Endothelial cell of umbilical vein (primary cell): ENCODE measurements at regions not wholly inside any gene's neighbourhood (a gene's known extent, or its start where the extent isn't known, plus 50 kb on each side); places are given as distances from the start of the nearest gene placed in this dataset.

Source experiments
- BruUV-seq: library from RNA; stranded (reverse); fragments of 400-500 nt; replicated peaks from 2 replicates; lab custom pipeline; 2021; lab: Mats Ljungman, UMichigan
- CTCF ChIA-PET: fragments of 300-600, 350-600 bp; sonication (Branson Sonifier 250); formaldehyde crosslinking; loops from one replicate; lab custom pipeline; 2021; ENCODE audit warnings: antibody characterized with exemption, inconsistent platforms; lab: Charles Lee
- POLR2A ChIA-PET: fragments of 300-600, 350-600 bp; sonication (Branson Sonifier 250); formaldehyde crosslinking; loops from one replicate; lab custom pipeline; 2021; ENCODE audit warnings: antibody characterized with exemption, inconsistent platforms; lab: Charles Lee
- DNase-seq: peaks from one replicate; pipeline ENCODE4 v3.0.0-alpha.2; 2011; ENCODE audit warnings: low read depth, low spot score
- FAIRE-seq: peaks from 2 replicates; lab custom pipeline; 2011; peaks lifted over from hg19 to GRCh38; lab: Jason Lieb, UNC
- H2AFZ ChIP-seq: 2 replicates; pipeline ENCODE4 v1.6.0; 2012; ENCODE audit warnings: low read depth, low read length, control low read depth, inconsistent platforms
- H3K27ac ChIP-seq: 2 replicates; pipeline ENCODE4 v1.5.1; 2011; ENCODE audit warnings: low read depth, mild to moderate bottlenecking, control low read depth, low read length, moderate library complexity; ENCODE audit not compliant: insufficient read depth
- H3K27me3 ChIP-seq, 2 experiments: 2 replicates each; pipeline versions ENCODE4 v1.6.0 to v1.6.1; 2011; ENCODE audit warnings: low read length in 2 of 2, mixed read lengths in 1 of 2; ENCODE audit not compliant: control insufficient read depth in 2 of 2, insufficient read depth in 2 of 2
- H3K36me3 ChIP-seq, 2 experiments: 2 replicates in 1 of 2; 3 replicates in 1 of 2; pipeline ENCODE4 v1.5.1; 2011; ENCODE audit warnings: low read length in 2 of 2, mild to moderate bottlenecking in 1 of 2, moderate library complexity in 1 of 2; ENCODE audit not compliant: control insufficient read depth in 2 of 2, insufficient read depth in 2 of 2; ENCODE audit errors: extremely low read depth in 1 of 2
- H3K4me1 ChIP-seq: 3 replicates; pipeline ENCODE4 v1.5.1; 2011; ENCODE audit warnings: mild to moderate bottlenecking, low read length; ENCODE audit not compliant: control insufficient read depth, insufficient read depth; ENCODE audit errors: extremely low read depth
- H3K4me2 ChIP-seq: 2 replicates; pipeline ENCODE4 v1.6.1; 2011; ENCODE audit warnings: low read length, control low read depth, mixed read lengths; ENCODE audit not compliant: insufficient read depth
- H3K4me3 ChIP-seq, 3 experiments: fragments of 200-600 bp in 1 of 3; sonication (generic), shearing (Covaris generic) in 1 of 3; replicated peaks in 1 of 3; 2 replicates each; pipeline ENCODE4 v1.5.1; 2011 to 2016; ENCODE audit warnings: control low read depth in 3 of 3, low read length in 3 of 3, mild to moderate bottlenecking in 2 of 3, inconsistent platforms in 1 of 3, low read depth in 1 of 3, moderate library complexity in 1 of 3; ENCODE audit not compliant: insufficient read depth in 1 of 3
- H3K79me2 ChIP-seq: 2 replicates; pipeline ENCODE4 v1.6.0; 2012; ENCODE audit warnings: low read length, inconsistent platforms; ENCODE audit not compliant: control insufficient read depth, insufficient read depth
- H3K9ac ChIP-seq: replicated peaks from 2 replicates; pipeline ENCODE3; 2011; ENCODE audit warnings: low read length, control low read depth; ENCODE audit not compliant: insufficient read depth; ENCODE audit errors: extremely low read depth
- H3K9me1 ChIP-seq: replicated peaks from 3 replicates; pipeline ENCODE4 v1.6.0; 2011; ENCODE audit warnings: mild to moderate bottlenecking, low read length; ENCODE audit not compliant: control insufficient read depth, insufficient read depth; ENCODE audit errors: extremely low read depth
- H3K9me3 ChIP-seq: replicated peaks from 2 replicates; pipeline ENCODE4 v1.5.1; 2012; ENCODE audit warnings: low read length, inconsistent platforms; ENCODE audit not compliant: control insufficient read depth, insufficient read depth
- H4K20me1 ChIP-seq: replicated peaks from 2 replicates; pipeline ENCODE3; 2011; ENCODE audit warnings: mild to moderate bottlenecking, low read length; ENCODE audit not compliant: control insufficient read depth, insufficient read depth; ENCODE audit errors: extremely low read depth
- EZH2 ChIP-seq: IDR thresholded peaks from 2 replicates; pipeline ENCODE4 v1.6.1; 2012; ENCODE audit warnings: borderline replicate concordance, low read depth, mild to moderate bottlenecking, moderate library complexity, low read length, inconsistent platforms; ENCODE audit not compliant: severe bottlenecking
- FOS ChIP-seq: IDR thresholded peaks from 2 replicates; pipeline ENCODE4 v1.6.1; 2011; ENCODE audit warnings: mild to moderate bottlenecking, low read length, moderate library complexity, borderline replicate concordance; ENCODE audit not compliant: insufficient read depth
- GATA2 ChIP-seq: IDR thresholded peaks from 2 replicates; pipeline ENCODE4 v1.7.0; 2011; ENCODE audit warnings: low read depth, mild to moderate bottlenecking, moderate library complexity, mixed read lengths, low read length; ENCODE audit not compliant: insufficient read length, insufficient read depth
- MYC ChIP-seq: IDR thresholded peaks from one replicate; pipeline ENCODE4 v1.6.1; 2011; ENCODE audit warnings: mild to moderate bottlenecking, low read depth, low read length
- POLR2A ChIP-seq: IDR thresholded peaks from 2 replicates; pipeline ENCODE4 v1.6.1; 2012; ENCODE audit warnings: low read depth, mild to moderate bottlenecking, control low read depth, low read length
- POLR2AphosphoS5 ChIP-seq: IDR thresholded peaks from 2 replicates; pipeline ENCODE4 v1.6.1; 2012; ENCODE audit warnings: low read depth, mild to moderate bottlenecking, control low read depth, low read length, moderate library complexity; ENCODE audit not compliant: insufficient read depth
- dilution Hi-C: fragments of 300-500 bp; cut with MboI; formaldehyde crosslinking; loops from one replicate; pipeline ENCODE4 v1.15.0; 2019; ENCODE audit warnings: low sequenced_read_pairs; ENCODE audit not compliant: extremely low pct_ligation_motif_present
- intact Hi-C: fragments of 100-400 bp; cut with micrococcal nuclease; formaldehyde crosslinking; loops from one replicate; pipeline ENCODE4 v1.10.0; 2022
- TF ChIP-seq, protein P1 (sequence below), 2 donors: IDR thresholded peaks; 1 replicate in 1 of 2; 2 replicates in 1 of 2; pipeline ENCODE4 v1.5.1; 2011; ENCODE audit warnings: low read length in 2 of 2, mild to moderate bottlenecking in 2 of 2, moderate library complexity in 2 of 2, control low read depth in 1 of 2, inconsistent platforms in 1 of 2, low read depth in 1 of 2; ENCODE audit not compliant: insufficient read depth in 1 of 2; ENCODE audit errors: extremely low read depth in 1 of 2
- TF ChIP-seq, protein P2 (sequence below): IDR thresholded peaks from 2 replicates; pipeline ENCODE4 v1.6.1; 2011; ENCODE audit not compliant: insufficient read depth, insufficient read length

DNA sequence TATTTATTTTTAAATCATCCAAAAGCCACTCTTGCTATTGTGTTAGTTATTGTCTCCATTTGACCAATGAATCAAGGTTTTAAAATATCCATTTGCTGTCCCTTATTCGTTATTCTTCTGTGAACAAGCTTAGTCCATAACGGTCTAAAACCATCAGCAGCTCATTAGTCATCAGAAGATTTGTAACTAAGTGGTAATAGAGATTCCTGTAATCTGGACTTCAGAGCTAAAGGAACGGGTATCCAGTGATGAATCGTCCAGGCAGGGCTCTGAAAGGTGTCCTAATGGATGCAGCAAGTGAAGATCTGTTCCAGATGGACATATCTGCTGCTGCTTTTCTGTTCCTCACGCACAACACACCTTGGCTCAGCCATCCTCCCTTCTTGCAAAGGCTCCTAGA lies 362.7 kb upstream of the CFAP20DC start:
- intact Hi-C loops = no loop called here
- CTCF ChIA-PET = no interaction called here

More for the DNA sequence above, 362.7 kb upstream of the CFAP20DC start:
- H3K9me3 ChIP-seq = peaks cover 2% of the 10 kb centered on the region
- no peak overlapping the region for H3K9ac ChIP-seq
- no TSS peak for BruUV-seq
- H3K79me2 ChIP-seq = no peaks in the 10 kb centered on the region
- H3K9me1 ChIP-seq = no peaks in the 10 kb centered on the region
- POLR2A ChIA-PET = no interaction called here
- no peaks in the 10 kb centered on the region for H4K20me1 ChIP-seq
- no peaks in the 10 kb centered on the region for H3K27me3 ChIP-seq
- no peaks in the 10 kb centered on the region for H3K4me1 ChIP-seq
- H3K4me2 ChIP-seq = no peak overlapping the region
- DNase-seq (no peak), FAIRE-seq (no peak)
- TF ChIP-seq, protein P1, sequence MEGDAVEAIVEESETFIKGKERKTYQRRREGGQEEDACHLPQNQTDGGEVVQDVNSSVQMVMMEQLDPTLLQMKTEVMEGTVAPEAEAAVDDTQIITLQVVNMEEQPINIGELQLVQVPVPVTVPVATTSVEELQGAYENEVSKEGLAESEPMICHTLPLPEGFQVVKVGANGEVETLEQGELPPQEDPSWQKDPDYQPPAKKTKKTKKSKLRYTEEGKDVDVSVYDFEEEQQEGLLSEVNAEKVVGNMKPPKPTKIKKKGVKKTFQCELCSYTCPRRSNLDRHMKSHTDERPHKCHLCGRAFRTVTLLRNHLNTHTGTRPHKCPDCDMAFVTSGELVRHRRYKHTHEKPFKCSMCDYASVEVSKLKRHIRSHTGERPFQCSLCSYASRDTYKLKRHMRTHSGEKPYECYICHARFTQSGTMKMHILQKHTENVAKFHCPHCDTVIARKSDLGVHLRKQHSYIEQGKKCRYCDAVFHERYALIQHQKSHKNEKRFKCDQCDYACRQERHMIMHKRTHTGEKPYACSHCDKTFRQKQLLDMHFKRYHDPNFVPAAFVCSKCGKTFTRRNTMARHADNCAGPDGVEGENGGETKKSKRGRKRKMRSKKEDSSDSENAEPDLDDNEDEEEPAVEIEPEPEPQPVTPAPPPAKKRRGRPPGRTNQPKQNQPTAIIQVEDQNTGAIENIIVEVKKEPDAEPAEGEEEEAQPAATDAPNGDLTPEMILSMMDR (IDR thresholded peaks at IDR 0.05; ENCODE audit: extremely low read depth in 1 of 2, insufficient read depth in 1 of 2, low read depth in 1 of 2, low read length in 2 of 2) = no peak
- TF ChIP-seq POLR2AphosphoS5 (no peak), MYC (no peak), EZH2 (no peak), POLR2A (no peak), GATA2 (no peak), FOS (no peak)
- TF ChIP-seq, protein P2, sequence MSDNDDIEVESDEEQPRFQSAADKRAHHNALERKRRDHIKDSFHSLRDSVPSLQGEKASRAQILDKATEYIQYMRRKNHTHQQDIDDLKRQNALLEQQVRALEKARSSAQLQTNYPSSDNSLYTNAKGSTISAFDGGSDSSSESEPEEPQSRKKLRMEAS = no peak
- no peak overlapping the region for H3K4me3 ChIP-seq
- H2AFZ ChIP-seq = no peak overlapping the region
- no peaks in the 10 kb centered on the region for H3K36me3 ChIP-seq
- dilution Hi-C loops = no loop called here
- H3K27ac ChIP-seq = no peak overlapping the region
